CMK (cell line): ENCODE measurements at regions not wholly inside any gene's neighbourhood (a gene's known extent, or its start where the extent isn't known, plus 50 kb on each side); places are given as distances from the start of the nearest gene placed in this dataset.

Source experiments
- DNase-seq: peaks from one replicate; pipeline ENCODE4 v3.0.0-alpha.2; 2010; ENCODE audit warnings: low read depth

- DNase-seq = no peak
Measured at GRCh38 chr2:41062336-41062735, 610.4 kb upstream of the SLC8A1 start.

GRCh38 chr2:41066168-41066567 lies 614.3 kb upstream of the SLC8A1 start:
- no peak for DNase-seq

GRCh38 chr2:41068740-41069139 lies 616.9 kb upstream of the SLC8A1 start:
- no peak for DNase-seq

- no peak for DNase-seq
Measured at GRCh38 chr2:41078341-41078740, 626.5 kb upstream of the SLC8A1 start.

GRCh38 chr2:41079011-41079410 lies 627.1 kb upstream of the SLC8A1 start:
- DNase-seq = no peak

- DNase-seq = no peak
Measured at GRCh38 chr2:41084321-41084720, 632.4 kb upstream of the SLC8A1 start.

GRCh38 chr2:41087946-41088345 lies 636.1 kb upstream of the SLC8A1 start:
- no peak for DNase-seq

- DNase-seq = no peak
Measured at GRCh38 chr2:41101281-41101680, 649.4 kb upstream of the SLC8A1 start.

- no peak for DNase-seq
Measured at GRCh38 chr2:41109744-41110143, 657.9 kb upstream of the SLC8A1 start.

GRCh38 chr2:41111836-41112627 lies 660.1 kb upstream of the SLC8A1 start:
- DNase-seq = no peak

- DNase-seq = no peak
Measured at GRCh38 chr2:41116106-41116797, 664.4 kb upstream of the SLC8A1 start.

- no peak for DNase-seq
Measured at GRCh38 chr2:41119489-41119888, 667.6 kb upstream of the SLC8A1 start.

GRCh38 chr2:41123341-41123740 lies 671.5 kb upstream of the SLC8A1 start:
- no peak for DNase-seq

GRCh38 chr2:41127351-41127750 lies 675.5 kb upstream of the SLC8A1 start:
- DNase-seq = no peak

- DNase-seq = no peak
Measured at GRCh38 chr2:41129988-41130387, 678.1 kb upstream of the SLC8A1 start.

GRCh38 chr2:41137031-41137430 lies 685.1 kb upstream of the SLC8A1 start:
- no peak for DNase-seq

GRCh38 chr2:41141146-41141791 lies 689.4 kb upstream of the SLC8A1 start:
- no peak for DNase-seq

- DNase-seq = no peak
Measured at GRCh38 chr2:41142478-41142877, 690.6 kb upstream of the SLC8A1 start.

- no peak for DNase-seq
Measured at GRCh38 chr2:41145066-41145465, 693.2 kb upstream of the SLC8A1 start.

GRCh38 chr2:41149054-41149453 lies 697.2 kb upstream of the SLC8A1 start:
- DNase-seq = no peak

- no peak for DNase-seq
Measured at GRCh38 chr2:41151746-41152145, 699.9 kb upstream of the SLC8A1 start.

GRCh38 chr2:41152318-41152717 lies 700.4 kb upstream of the SLC8A1 start:
- no peak for DNase-seq

- no peak for DNase-seq
Measured at GRCh38 chr2:41160439-41160838, 708.5 kb upstream of the SLC8A1 start.
